ENCODE measurements at regions not wholly inside any gene's neighbourhood (a gene's known extent, or its start where the extent isn't known, plus 50 kb on each side); places are given as distances from the start of the nearest gene placed in this dataset.

- TF ChIP-seq, protein P1, sequence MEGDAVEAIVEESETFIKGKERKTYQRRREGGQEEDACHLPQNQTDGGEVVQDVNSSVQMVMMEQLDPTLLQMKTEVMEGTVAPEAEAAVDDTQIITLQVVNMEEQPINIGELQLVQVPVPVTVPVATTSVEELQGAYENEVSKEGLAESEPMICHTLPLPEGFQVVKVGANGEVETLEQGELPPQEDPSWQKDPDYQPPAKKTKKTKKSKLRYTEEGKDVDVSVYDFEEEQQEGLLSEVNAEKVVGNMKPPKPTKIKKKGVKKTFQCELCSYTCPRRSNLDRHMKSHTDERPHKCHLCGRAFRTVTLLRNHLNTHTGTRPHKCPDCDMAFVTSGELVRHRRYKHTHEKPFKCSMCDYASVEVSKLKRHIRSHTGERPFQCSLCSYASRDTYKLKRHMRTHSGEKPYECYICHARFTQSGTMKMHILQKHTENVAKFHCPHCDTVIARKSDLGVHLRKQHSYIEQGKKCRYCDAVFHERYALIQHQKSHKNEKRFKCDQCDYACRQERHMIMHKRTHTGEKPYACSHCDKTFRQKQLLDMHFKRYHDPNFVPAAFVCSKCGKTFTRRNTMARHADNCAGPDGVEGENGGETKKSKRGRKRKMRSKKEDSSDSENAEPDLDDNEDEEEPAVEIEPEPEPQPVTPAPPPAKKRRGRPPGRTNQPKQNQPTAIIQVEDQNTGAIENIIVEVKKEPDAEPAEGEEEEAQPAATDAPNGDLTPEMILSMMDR (conservative IDR thresholded peaks at IDR 0.05), result no peak
- TF ChIP-seq ZFX (IDR thresholded peaks at IDR 0.05), result no peak
These were observed 745.7 kb downstream of the RFPL4B start for GRCh38 chr6:113092795-113093194.

Data from C4-2B (cell line).